Fibroblast of villous mesenchyme (primary cell): ENCODE measurements at regions not wholly inside any gene's neighbourhood (a gene's known extent, or its start where the extent isn't known, plus 50 kb on each side); places are given as distances from the start of the nearest gene placed in this dataset.
A peak's percentile ranks its signal among the peaks of the same experiment; 100 is the strongest.
"Not testable (repeated sequence)": the region's sequence is repeated elsewhere in the genome, so short reads cannot be mapped to it uniquely, and the experiment has no call there.

Experiments used
- DNase-seq: peaks from one replicate; pipeline ENCODE4 v3.0.0-alpha.2; 2010; ENCODE audit warnings: low read depth
- H3K4me3 ChIP-seq: 2 replicates; pipeline ENCODE4 v1.5.1; 2011; ENCODE audit warnings: low read depth, mild to moderate bottlenecking, low read length
- TF ChIP-seq, protein P1 (sequence below): IDR thresholded peaks from 2 replicates; pipeline ENCODE4 v1.5.1; 2012; ENCODE audit warnings: low read depth, mild to moderate bottlenecking, low read length; ENCODE audit not compliant: insufficient read depth

DNA sequence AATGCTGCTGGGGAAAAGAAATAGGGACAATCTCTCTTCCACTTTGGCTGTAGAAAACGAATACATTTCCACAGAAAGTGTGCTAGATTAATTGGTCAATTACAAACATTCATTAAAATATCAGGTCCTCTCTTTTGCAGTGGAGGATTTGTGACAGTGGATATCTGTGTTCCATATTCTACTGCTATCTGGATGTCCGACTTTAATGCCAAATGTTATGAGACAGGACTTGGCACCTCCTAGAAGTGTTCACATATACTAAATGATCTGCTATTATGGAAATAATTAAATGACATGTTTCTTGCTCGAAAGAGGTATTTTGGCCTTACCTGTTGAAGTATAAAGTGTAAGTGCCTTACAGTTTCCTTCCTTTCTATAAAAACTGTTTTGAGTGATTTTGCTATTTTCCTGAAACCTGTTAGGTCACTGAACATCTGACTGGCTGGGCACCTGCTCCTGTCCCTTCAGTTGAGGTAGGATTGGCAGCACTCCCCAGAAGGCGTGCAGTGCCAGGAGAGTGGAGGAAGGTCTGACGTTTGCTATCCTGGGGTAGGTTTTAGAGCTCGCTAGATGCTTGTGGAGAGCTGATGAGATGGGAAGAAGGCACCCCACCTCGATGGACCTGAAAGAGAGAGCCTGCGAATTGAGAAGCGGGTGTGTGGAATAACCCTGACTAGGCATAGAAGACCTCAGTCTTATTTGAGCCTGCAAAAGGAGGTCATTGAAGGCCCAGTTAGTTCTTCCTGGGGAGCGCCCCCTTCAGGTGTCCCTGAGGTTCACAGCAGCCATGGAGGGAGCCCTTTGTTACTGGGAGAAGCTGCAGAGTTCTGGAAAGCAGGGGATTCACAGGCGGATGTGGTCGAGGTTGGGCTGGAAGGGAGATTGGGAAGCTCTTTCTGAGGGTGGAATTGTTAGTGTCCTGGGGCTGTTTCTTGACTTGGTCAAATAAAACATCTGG is 159.4 kb upstream of the ZNF267 start:
- no peak for DNase-seq
- TF ChIP-seq, protein P1, sequence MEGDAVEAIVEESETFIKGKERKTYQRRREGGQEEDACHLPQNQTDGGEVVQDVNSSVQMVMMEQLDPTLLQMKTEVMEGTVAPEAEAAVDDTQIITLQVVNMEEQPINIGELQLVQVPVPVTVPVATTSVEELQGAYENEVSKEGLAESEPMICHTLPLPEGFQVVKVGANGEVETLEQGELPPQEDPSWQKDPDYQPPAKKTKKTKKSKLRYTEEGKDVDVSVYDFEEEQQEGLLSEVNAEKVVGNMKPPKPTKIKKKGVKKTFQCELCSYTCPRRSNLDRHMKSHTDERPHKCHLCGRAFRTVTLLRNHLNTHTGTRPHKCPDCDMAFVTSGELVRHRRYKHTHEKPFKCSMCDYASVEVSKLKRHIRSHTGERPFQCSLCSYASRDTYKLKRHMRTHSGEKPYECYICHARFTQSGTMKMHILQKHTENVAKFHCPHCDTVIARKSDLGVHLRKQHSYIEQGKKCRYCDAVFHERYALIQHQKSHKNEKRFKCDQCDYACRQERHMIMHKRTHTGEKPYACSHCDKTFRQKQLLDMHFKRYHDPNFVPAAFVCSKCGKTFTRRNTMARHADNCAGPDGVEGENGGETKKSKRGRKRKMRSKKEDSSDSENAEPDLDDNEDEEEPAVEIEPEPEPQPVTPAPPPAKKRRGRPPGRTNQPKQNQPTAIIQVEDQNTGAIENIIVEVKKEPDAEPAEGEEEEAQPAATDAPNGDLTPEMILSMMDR = peak; percentile 28
- H3K4me3 ChIP-seq = peak overlapping the region; percentile 99

GRCh38 chr16:31714903-31715504 is 158.6 kb upstream of the ZNF267 start:
- no peak for DNase-seq
- TF ChIP-seq, protein P1 = no peak
- H3K4me3 ChIP-seq = peak overlapping the region; percentile 5

DNA sequence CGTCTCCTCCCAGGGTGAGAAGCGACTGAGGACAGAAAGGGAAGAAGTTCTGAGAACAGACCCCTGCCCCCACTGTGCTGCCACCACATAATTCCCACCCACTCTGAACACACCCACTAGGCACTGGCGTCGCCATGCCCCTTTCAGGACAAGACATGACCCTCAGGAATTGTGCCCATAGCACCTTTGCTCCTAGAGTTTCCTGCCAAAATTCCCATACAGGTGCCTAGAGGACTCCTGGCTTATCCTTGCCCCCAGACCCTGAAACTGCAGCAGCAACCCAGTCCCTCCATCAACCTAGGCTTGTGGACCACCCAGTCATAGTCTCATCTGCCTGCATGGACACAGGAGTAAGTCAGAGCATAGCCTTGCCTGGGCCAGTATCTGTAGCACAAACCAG is 157.7 kb upstream of the ZNF267 start:
- TF ChIP-seq, protein P1 = no peak
- DNase-seq = no peak
- no peak overlapping the region for H3K4me3 ChIP-seq

- no peak overlapping the region for H3K4me3 ChIP-seq
- TF ChIP-seq, protein P1 = no peak
Measured at GRCh38 chr16:31718998-31719397, 154.6 kb upstream of the ZNF267 start.

GRCh38 chr16:31727553-31727952 is 146.1 kb upstream of the ZNF267 start:
- no peak for DNase-seq
- H3K4me3 ChIP-seq = no peak overlapping the region
- TF ChIP-seq, protein P1 = no peak

More at GRCh38 chr16:31718998-31719397, 154.6 kb upstream of the ZNF267 start:
- peak; percentile 23 for DNase-seq

DNA sequence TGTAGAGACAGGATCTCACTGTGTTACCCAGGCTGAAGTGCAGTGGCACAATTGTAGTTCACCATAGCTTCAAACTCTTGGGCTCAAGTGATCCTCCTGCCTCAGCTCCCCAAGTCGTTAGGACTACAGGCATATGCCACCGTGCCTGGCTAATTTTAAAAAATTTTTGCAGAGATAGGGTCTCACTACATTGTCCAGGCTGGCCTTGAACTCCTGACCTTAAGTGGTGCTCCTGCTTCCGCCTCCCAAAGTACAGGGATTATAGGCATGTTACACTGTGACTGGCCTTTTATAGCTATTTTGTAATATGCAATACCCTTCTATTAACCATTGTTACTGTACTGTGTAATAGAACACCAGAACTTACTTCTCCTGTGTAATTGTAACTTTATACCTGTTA is 139.3 kb upstream of the ZNF267 start:
- H3K4me3 ChIP-seq = no peak overlapping the region
- TF ChIP-seq, protein P1 = no peak

DNA sequence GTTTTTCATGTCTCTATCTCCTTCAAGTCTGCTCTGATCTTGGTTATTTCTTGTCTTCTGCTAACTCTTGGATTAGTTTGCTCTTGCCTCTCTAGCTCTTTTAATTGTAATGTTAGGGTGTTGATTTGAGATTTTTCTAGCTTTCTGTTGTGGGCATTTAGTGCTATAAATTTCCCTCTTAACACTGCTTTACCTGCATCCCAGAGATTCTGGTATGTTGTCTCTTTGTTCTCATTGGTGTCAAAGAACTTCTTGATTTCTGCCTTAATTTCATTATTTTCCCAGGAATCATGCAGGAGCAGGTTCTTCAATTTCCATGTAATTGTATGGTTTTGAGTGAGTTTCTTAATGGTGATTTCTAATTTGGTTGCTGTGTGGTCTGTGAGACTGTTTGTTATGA is 128.5 kb upstream of the ZNF267 start:
- not testable (repeated sequence) for DNase-seq, H3K4me3 ChIP-seq

More for the DNA sequence above, 139.3 kb upstream of the ZNF267 start:
- DNase-seq = no peak
